ENCODE measurements at regions not wholly inside any gene's neighbourhood (a gene's known extent, or its start where the extent isn't known, plus 50 kb on each side); places are given as distances from the start of the nearest gene placed in this dataset.
"Not testable (repeated sequence)": the region's sequence is repeated elsewhere in the genome, so short reads cannot be mapped to it uniquely, and the experiment has no call there.

DNA sequence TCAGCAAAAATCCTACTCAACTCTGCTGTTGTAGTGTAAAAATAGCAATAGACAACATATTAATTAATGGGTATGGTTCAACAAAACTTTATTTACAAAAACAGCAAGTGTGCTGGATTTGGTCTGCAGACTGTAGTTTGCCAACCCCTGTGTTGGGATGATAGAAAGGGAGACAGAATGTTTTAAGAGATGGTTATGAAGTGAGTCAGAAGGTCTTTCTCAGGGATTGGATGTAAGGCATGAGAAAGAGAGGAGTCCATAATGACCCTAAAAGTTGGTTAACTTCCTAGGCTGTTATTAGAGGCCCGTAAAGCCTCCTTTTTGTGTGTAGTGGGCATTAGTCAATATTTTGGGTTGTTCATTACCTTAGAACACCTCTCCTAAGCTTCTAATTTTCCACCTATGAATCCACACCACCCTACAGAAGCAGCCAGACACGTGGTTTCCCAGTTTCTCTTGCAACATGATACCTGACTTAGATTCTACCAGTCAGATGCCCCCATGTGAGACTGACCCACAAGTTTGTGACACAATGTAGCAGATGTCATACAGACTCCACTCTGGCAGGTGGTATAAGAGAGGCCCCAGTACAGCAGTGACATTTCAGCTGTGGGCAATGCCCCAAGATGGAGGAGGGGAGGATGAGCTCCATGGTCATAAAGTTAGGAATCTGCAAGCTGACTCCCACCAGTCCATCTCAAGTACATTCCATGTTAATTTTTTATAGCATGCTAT, 1015.6 kb downstream of the KCNMA1 start:
- no peak for DNase-seq (ENCODE audit: low read depth in 4 of 4, low spot score in 2 of 4)

DNA sequence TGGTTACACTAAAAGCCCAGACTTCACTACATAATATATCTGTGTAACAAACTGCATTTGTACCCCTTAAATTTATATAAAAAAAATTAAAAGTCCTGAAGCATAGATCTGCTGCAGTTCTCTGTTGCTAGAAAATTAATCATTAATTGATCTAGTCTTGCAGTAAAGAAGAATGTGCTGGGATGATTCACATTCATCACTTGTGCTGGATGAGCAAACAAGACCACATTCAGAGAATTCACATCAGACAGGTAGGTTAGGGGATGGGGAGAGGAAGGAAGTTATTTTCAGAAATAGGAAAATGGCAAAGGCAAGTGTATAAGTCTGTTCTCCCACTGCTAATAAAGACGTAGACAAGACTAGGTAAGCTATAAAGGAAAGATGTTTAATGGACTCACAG, 1019.0 kb downstream of the KCNMA1 start:
- DNase-seq (ENCODE audit: low read depth in 4 of 4, low spot score in 2 of 4): no peak

DNA sequence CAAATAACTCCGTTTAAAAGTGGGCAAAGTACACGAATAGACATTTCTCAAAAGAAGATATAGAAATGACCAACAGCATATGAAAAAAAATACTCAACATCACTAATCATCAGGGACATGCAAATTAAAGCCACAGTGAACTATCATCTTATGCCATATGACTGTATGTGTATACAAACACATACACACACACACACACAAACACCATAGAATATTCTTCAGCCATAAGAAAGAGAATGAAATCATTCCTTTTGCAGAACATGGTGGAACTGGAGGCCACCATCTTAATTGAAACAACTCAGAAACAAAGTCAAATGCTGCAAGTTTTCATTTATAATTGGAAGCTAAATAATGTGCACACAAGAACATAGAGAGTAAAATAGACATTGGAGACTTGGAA, 1019.4 kb downstream of the KCNMA1 start:
- no peak for DNase-seq (ENCODE audit: low read depth in 4 of 4, low spot score in 2 of 4)

DNA sequence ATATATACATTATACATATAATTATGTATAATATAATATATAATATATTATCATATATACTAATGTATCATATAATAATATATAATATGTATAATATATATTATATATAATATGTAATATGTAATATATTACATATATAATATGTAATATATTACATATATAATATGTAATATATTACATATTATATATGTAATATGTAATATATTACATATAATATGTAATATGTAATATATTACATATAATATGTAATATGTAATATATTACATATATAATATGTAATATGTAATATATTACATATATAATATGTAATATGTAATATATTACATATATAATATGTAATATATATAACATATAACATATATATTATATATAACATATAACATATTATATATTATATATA, 1020.9 kb downstream of the KCNMA1 start:
- DNase-seq (ENCODE audit: low read depth in 4 of 4, low spot score in 2 of 4): not testable (repeated sequence)

DNA sequence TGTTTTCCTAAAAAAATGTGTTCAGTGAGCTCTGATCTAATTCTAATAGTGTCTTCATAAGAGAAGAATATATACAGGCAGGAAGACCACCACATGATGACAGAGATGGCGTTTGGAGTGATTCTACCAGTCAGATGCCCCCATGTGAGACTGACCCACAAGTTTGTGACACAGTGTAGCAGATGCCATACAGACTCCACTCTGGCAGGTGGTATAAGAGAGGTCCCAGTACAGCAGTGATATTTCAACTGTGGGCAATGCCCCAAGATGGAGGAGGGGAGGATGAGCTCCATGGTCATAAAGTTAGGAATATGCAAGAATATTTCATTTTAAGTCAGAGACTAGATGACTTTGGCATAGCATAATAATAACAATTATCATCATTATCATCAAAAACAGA, 1022.6 kb downstream of the KCNMA1 start:
- DNase-seq (ENCODE audit: low read depth in 4 of 4, low spot score in 2 of 4): no peak
